Neuronal stem cell (in vitro differentiated cells): ENCODE measurements at regions not wholly inside any gene's neighbourhood (a gene's known extent, or its start where the extent isn't known, plus 50 kb on each side); places are given as distances from the start of the nearest gene placed in this dataset.
"Not testable (repeated sequence)": the region's sequence is repeated elsewhere in the genome, so short reads cannot be mapped to it uniquely, and the experiment has no call there.

Experiments
- DNase-seq: peaks from one replicate; pipeline ENCODE4 v3.0.0-alpha.2; 2013; ENCODE audit warnings: low spot score
- H2AFZ ChIP-seq: one replicate; pipeline ENCODE4 v1.6.1; 2013; ENCODE audit warnings: mild to moderate bottlenecking, low read length, inconsistent platforms
- H2AK5ac ChIP-seq: 2 replicates; pipeline ENCODE4 v1.6.1; 2013; ENCODE audit warnings: low read depth, mild to moderate bottlenecking, inconsistent platforms, low read length, moderate library complexity, mixed read lengths
- H2BK120ac ChIP-seq: 2 replicates; pipeline ENCODE4 v1.6.1; 2013; ENCODE audit warnings: low read depth, mild to moderate bottlenecking, inconsistent platforms, low read length, moderate library complexity, mixed read lengths
- H2BK12ac ChIP-seq: one replicate; pipeline ENCODE4 v1.6.1; 2013; ENCODE audit warnings: low read length, inconsistent platforms
- H2BK15ac ChIP-seq: 2 replicates; pipeline ENCODE4 v1.6.1; 2013; ENCODE audit warnings: mild to moderate bottlenecking, low read length, inconsistent platforms, mixed read lengths
- H2BK5ac ChIP-seq: one replicate; pipeline ENCODE4 v1.6.1; 2013; ENCODE audit warnings: inconsistent platforms, mild to moderate bottlenecking, low read length, moderate library complexity
- H3K14ac ChIP-seq: one replicate; pipeline ENCODE4 v1.6.1; 2013; ENCODE audit warnings: low read length, inconsistent platforms
- H3K18ac ChIP-seq: 2 replicates; pipeline ENCODE4 v1.6.1; 2013; ENCODE audit warnings: low read length, inconsistent platforms
- H3K23ac ChIP-seq: 2 replicates; pipeline ENCODE4 v1.6.1; 2013; ENCODE audit warnings: low read depth, mild to moderate bottlenecking, mixed read lengths, low read length, inconsistent platforms; ENCODE audit not compliant: poor library complexity
- H3K27ac ChIP-seq: replicated peaks from 3 replicates; pipeline ENCODE4 v1.5.1; 2013; ENCODE audit warnings: low read length, inconsistent platforms
- H3K27me3 ChIP-seq, 3 experiments: 2 replicates each; pipeline ENCODE4 v1.6.1; 2013; ENCODE audit warnings: low read length in 3 of 3, mild to moderate bottlenecking in 2 of 3, inconsistent platforms in 1 of 3, low read depth in 1 of 3, mixed read lengths in 1 of 3, moderate library complexity in 1 of 3; ENCODE audit not compliant: control insufficient read depth in 3 of 3, insufficient read depth in 3 of 3
- H3K36me3 ChIP-seq, 2 donors: replicated peaks in 1 of 2; 2 replicates each; pipeline ENCODE4 v1.6.1; 2013; ENCODE audit warnings: low read length in 2 of 2; ENCODE audit not compliant: control insufficient read depth in 2 of 2, insufficient read depth in 2 of 2
- H3K4ac ChIP-seq: 2 replicates; pipeline ENCODE4 v1.6.1; 2013; ENCODE audit warnings: inconsistent platforms, mild to moderate bottlenecking, low read length, moderate library complexity
- H3K4me1 ChIP-seq, 2 donors: 1 replicate in 1 of 2; 2 replicates in 1 of 2; pipeline ENCODE4 v1.6.1; 2013; ENCODE audit warnings: low read length in 2 of 2, low read depth in 1 of 2; ENCODE audit not compliant: control insufficient read depth in 2 of 2, insufficient read depth in 1 of 2
- H3K4me2 ChIP-seq: one replicate; pipeline ENCODE4 v1.6.1; 2013; ENCODE audit warnings: mild to moderate bottlenecking, low read length, inconsistent platforms; ENCODE audit not compliant: insufficient read depth, poor library complexity, severe bottlenecking
- H3K4me3 ChIP-seq, 2 donors: 2 replicates each; pipeline ENCODE4 v1.5.1; 2013; ENCODE audit warnings: low read length in 2 of 2, mild to moderate bottlenecking in 2 of 2, inconsistent platforms in 1 of 2, moderate library complexity in 1 of 2
- H3K79me1 ChIP-seq: one replicate; pipeline ENCODE4 v1.6.1; 2013; ENCODE audit warnings: low read depth, mild to moderate bottlenecking, inconsistent platforms, low read length, moderate library complexity
- H3K9ac ChIP-seq: one replicate; pipeline ENCODE4 v1.6.1; 2013; ENCODE audit warnings: mild to moderate bottlenecking, low read depth, low read length, inconsistent platforms; ENCODE audit not compliant: poor library complexity
- H3K9me3 ChIP-seq, 2 donors: replicated peaks in 1 of 2; 2 replicates each; pipeline versions ENCODE3 to v1.6.1; 2013; ENCODE audit warnings: low read length in 2 of 2, mild to moderate bottlenecking in 2 of 2, inconsistent platforms in 1 of 2, low read depth in 1 of 2, mixed read lengths in 1 of 2, moderate library complexity in 1 of 2; ENCODE audit not compliant: control insufficient read depth in 2 of 2, insufficient read depth in 1 of 2
- H4K8ac ChIP-seq: one replicate; pipeline ENCODE4 v1.6.1; 2013; ENCODE audit warnings: low read depth, mild to moderate bottlenecking, inconsistent platforms, low read length, moderate library complexity
- H4K91ac ChIP-seq: one replicate; pipeline ENCODE4 v1.6.1; 2013; ENCODE audit warnings: low read length, low read depth, mild to moderate bottlenecking, inconsistent platforms; ENCODE audit not compliant: poor library complexity
- WGBS, 2 donors: extraction: QIAGEN DNeasy Blood & Tissue Kit; methylation state at CpG; one replicate each; pipeline ENCODE4 v1.1.7; 2013; ENCODE audit warnings: missing lambda C conversion rate in 2 of 2, mixed read lengths in 1 of 2; ENCODE audit not compliant: insufficient read length in 2 of 2, insufficient replicate concordance in 1 of 2; ENCODE audit errors: extremely low coverage in 2 of 2; 5-methylcytosine and 5-hydroxymethylcytosine counted together

- not testable (repeated sequence) for H3K14ac ChIP-seq, H2BK12ac ChIP-seq, H2AK5ac ChIP-seq, H3K9me3 ChIP-seq, H3K4me3 ChIP-seq, H4K8ac ChIP-seq, DNase-seq, H3K79me1 ChIP-seq, H2BK15ac ChIP-seq, H3K27me3 ChIP-seq, H2AFZ ChIP-seq, H3K9ac ChIP-seq, H3K27ac ChIP-seq, H3K4ac ChIP-seq, H3K4me1 ChIP-seq, H3K4me2 ChIP-seq, H2BK120ac ChIP-seq, H3K36me3 ChIP-seq, H2BK5ac ChIP-seq, H3K18ac ChIP-seq, H3K23ac ChIP-seq, H4K91ac ChIP-seq
- no CpG with 5 or more reads among the region's 6 CpGs for WGBS, 2 donors
Measured at GRCh38 chr7:125274742-125275141, 345.1 kb upstream of the POT1 start.

GRCh38 chr7:125264174-125264856 is 334.7 kb upstream of the POT1 start:
- not testable (repeated sequence) for H3K4me2 ChIP-seq, DNase-seq, H2BK120ac ChIP-seq, H3K4me1 ChIP-seq, H3K27me3 ChIP-seq, H3K27ac ChIP-seq, H2AFZ ChIP-seq, H4K8ac ChIP-seq, H3K9ac ChIP-seq, H2BK5ac ChIP-seq, H4K91ac ChIP-seq, H3K36me3 ChIP-seq, H3K14ac ChIP-seq, H3K23ac ChIP-seq, H2AK5ac ChIP-seq, H2BK12ac ChIP-seq, H3K9me3 ChIP-seq, H3K4ac ChIP-seq, H2BK15ac ChIP-seq, H3K4me3 ChIP-seq, H3K18ac ChIP-seq, H3K79me1 ChIP-seq
- WGBS, 2 donors: no CpG with 5 or more reads among the region's 13 CpGs

DNA sequence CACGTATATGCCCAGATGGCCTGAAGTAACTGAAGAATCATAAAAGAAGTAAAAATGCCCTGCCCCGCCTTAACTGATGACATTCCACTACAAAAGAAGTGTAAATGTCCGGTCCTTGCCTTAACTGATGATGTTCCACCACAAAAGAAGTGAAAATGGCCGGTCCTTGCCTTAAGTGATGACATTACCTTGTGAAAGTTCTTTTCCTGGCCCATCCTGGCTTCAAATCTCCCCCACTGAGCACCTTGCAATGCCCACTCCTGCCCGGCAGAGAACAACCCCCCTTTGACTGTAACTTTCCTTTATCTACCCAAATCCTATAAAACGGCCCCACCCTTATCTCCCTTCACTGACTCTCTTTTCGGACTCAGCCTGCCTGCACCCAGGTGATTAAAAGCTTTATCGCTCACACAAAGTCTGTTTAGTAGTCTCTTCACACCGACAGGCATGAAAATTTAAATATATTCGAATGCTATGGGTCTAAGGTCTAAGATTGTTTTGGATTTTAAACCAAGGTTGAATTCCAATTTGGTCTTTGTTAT is 329.3 kb upstream of the POT1 start:
- not testable (repeated sequence) for H4K8ac ChIP-seq, H2AK5ac ChIP-seq, H3K9ac ChIP-seq, H3K79me1 ChIP-seq, H2BK120ac ChIP-seq, H3K36me3 ChIP-seq, H3K14ac ChIP-seq, H2BK12ac ChIP-seq, H3K4me2 ChIP-seq, H3K9me3 ChIP-seq, H3K18ac ChIP-seq, H3K27me3 ChIP-seq, H4K91ac ChIP-seq, H3K23ac ChIP-seq, H3K27ac ChIP-seq, DNase-seq, H2BK5ac ChIP-seq, H2BK15ac ChIP-seq, H3K4me1 ChIP-seq, H3K4ac ChIP-seq, H2AFZ ChIP-seq, H3K4me3 ChIP-seq
- WGBS, 2 donors: no CpG with 5 or more reads among the region's 10 CpGs

- Histone ChIP-seq H2BK15ac (no peak overlapping the region), H4K8ac (no peak overlapping the region), H3K14ac (no peak overlapping the region), H3K4me2 (no peak overlapping the region), H3K4ac (no peak overlapping the region), H3K23ac (no peak overlapping the region), H3K4me1 (peaks cover 3 to 7% of the 10 kb centered on the region in 2 donors), H3K18ac (no peak overlapping the region), H2BK120ac (no peak overlapping the region), H3K9me3 (no peaks in the 10 kb centered on the region), H3K9ac (no peak overlapping the region), H2AFZ (no peak overlapping the region), H3K4me3 (no peak overlapping the region), H3K27ac (no peak overlapping the region), H2AK5ac (no peak overlapping the region), H3K79me1 (no peaks in the 10 kb centered on the region), H3K36me3 (no peaks in the 10 kb centered on the region), H3K27me3 (no peaks in the 10 kb centered on the region), H4K91ac (no peak overlapping the region), H2BK12ac (no peak overlapping the region), H2BK5ac (no peak overlapping the region)
- no CpG with 5 or more reads among the region's 2 CpGs for WGBS, 2 donors
- no peak for DNase-seq
Measured at GRCh38 chr7:125257617-125258016, 328.0 kb upstream of the POT1 start.
